Stomach (tissue), 8 donors: ENCODE measurements at regions not wholly inside any gene's neighbourhood (a gene's known extent, or its start where the extent isn't known, plus 50 kb on each side); places are given as distances from the start of the nearest gene placed in this dataset.

Experiments used
- DNase-seq, 2 donors: peaks; one replicate each; pipeline versions ENCODE4 v3.0.0 to v3.0.0-alpha.2; 2013 to 2019
- H3K27ac ChIP-seq, 5 donors: fragments of 200-600 bp in 4 of 5; sonication (generic) in 4 of 5; one replicate each; pipeline ENCODE4 v1.5.1; 2013 to 2019; ENCODE audit warnings: mild to moderate bottlenecking in 1 of 5, moderate library complexity in 1 of 5
- H3K27me3 ChIP-seq, 3 donors: fragments of 200-600 bp; sonication (generic); one replicate each; pipeline ENCODE4 v1.5.1; 2017 to 2019; ENCODE audit warnings: mixed run types in 1 of 3
- H3K36me3 ChIP-seq, 4 donors: fragments of 200-600 bp; sonication (generic); 1 replicate in 3 of 4; 2 replicates in 1 of 4; pipeline ENCODE4 v1.5.1; 2016 to 2019
- H3K4me1 ChIP-seq, 4 donors: fragments of 200-600 bp; sonication (generic); one replicate each; pipeline ENCODE4 v1.5.1; 2016 to 2019
- H3K4me3 ChIP-seq, 4 donors: fragments of 200-600 bp; sonication (generic) in 3 of 4; one replicate each; pipeline ENCODE4 v1.5.1; 2016 to 2019; ENCODE audit warnings: mild to moderate bottlenecking in 1 of 4
- H3K9me3 ChIP-seq, 4 donors: fragments of 200-600 bp; sonication (generic); one replicate each; pipeline ENCODE4 v1.5.1; 2016 to 2019
- CTCF ChIP-seq, 7 experiments: fragments of 450-650 bp in 4 of 7; fragments of 200-600 bp in 3 of 7; sonication (generic) in 3 of 7; IDR thresholded peaks; one replicate each; pipeline ENCODE4 v1.5.1; 2016 to 2019; ENCODE audit warnings: antibody characterized with exemption in 7 of 7, control low read depth in 2 of 7, mild to moderate bottlenecking in 1 of 7
- EP300 ChIP-seq: sonication (generic); formaldehyde crosslinking; IDR thresholded peaks from one replicate; pipeline ENCODE4 v1.6.1; 2017; ENCODE audit warnings: antibody characterized with exemption
- POLR2A ChIP-seq, 4 donors: fragments of 450-650 bp; IDR thresholded peaks; one replicate each; pipeline ENCODE4 v1.6.1; 2016; ENCODE audit warnings: antibody characterized with exemption in 4 of 4, control low read depth in 2 of 4, mild to moderate bottlenecking in 1 of 4, moderate library complexity in 1 of 4
- POLR2AphosphoS5 ChIP-seq, 3 donors: sonication (generic); formaldehyde crosslinking; IDR thresholded peaks; one replicate each; pipeline ENCODE4 v1.6.1; 2016; ENCODE audit warnings: antibody characterized with exemption in 3 of 3
- WGBS, 5 donors: extraction: QIAGEN DNeasy Blood & Tissue Kit in 3 of 5; methylation state at CpG; one replicate each; pipeline versions ENCODE4 v1.1.5 to v1.1.7; 2013 to 2018; 5-methylcytosine and 5-hydroxymethylcytosine counted together
- intact Hi-C: fragments of 100-400 bp; cut with DNase I; formaldehyde crosslinking; loops from one replicate; pipeline ENCODE4 v1.15.1; 2023; ENCODE audit warnings: low total_unique reads
- donor health status: healthy with polysubstance abuse.
- donor health status: Bipolar disorder and iron deficiency.
- donor health status: healthy.

GRCh38 chr7:131903315-131903714, 346.9 kb upstream of the PODXL start:
- H3K9me3 ChIP-seq: peaks cover 0 to 20% (median 9%) of the 10 kb centered on the region in 4 donors
- 86 to 94% (median 91%) methylated on average over 1 of the region's 1 CpG for WGBS, 5 donors
- TF ChIP-seq CTCF (IDR thresholded peaks at IDR 0.05) (no peak), POLR2AphosphoS5 (IDR thresholded peaks at IDR 0.05) (no peak), EP300 (no peak), POLR2A (IDR thresholded peaks at IDR 0.05) (no peak)

GRCh38 chr7:131900785-131901287, 344.4 kb upstream of the PODXL start:
- Histone ChIP-seq H3K27ac (no peak overlapping the region), H3K27me3 (no peaks in the 10 kb centered on the region), H3K4me3 (no peak overlapping the region), H3K4me1 (no peaks in the 10 kb centered on the region), H3K36me3 (no peaks in the 10 kb centered on the region), H3K9me3 (peaks cover 0 to 20% (median 9%) of the 10 kb centered on the region in 4 donors)
- TF ChIP-seq POLR2AphosphoS5 (IDR thresholded peaks at IDR 0.05) (no peak), EP300 (no peak), POLR2A (IDR thresholded peaks at IDR 0.05) (no peak), CTCF (IDR thresholded peaks at IDR 0.05) (no peak)
- 13 to 39% (median 27%) methylated on average over 1 of the region's 1 CpG for WGBS, 5 donors
- intact Hi-C loops: no loop called here
- DNase-seq: no peak

More at GRCh38 chr7:131903315-131903714, 346.9 kb upstream of the PODXL start:
- no peak overlapping the region for H3K4me3 ChIP-seq
- no peaks in the 10 kb centered on the region for H3K36me3 ChIP-seq
- H3K27me3 ChIP-seq: peaks cover 0 to 19% (median under 1%) of the 10 kb centered on the region in 3 donors
- no peak for DNase-seq
- no peak overlapping the region for H3K27ac ChIP-seq
- H3K4me1 ChIP-seq: no peaks in the 10 kb centered on the region
- intact Hi-C loops: no loop called here

GRCh38 chr7:131899271-131900030, 343.0 kb upstream of the PODXL start:
- intact Hi-C loops: no loop called here
- no peak for DNase-seq
- no peak for TF ChIP-seq POLR2A (IDR thresholded peaks at IDR 0.05)
- TF ChIP-seq CTCF (IDR thresholded peaks at IDR 0.05): no peak
- TF ChIP-seq EP300: no peak
- no peak for TF ChIP-seq POLR2AphosphoS5 (IDR thresholded peaks at IDR 0.05)
- Histone ChIP-seq H3K4me3 (no peak overlapping the region), H3K36me3 (no peaks in the 10 kb centered on the region), H3K4me1 (no peaks in the 10 kb centered on the region), H3K27ac (no peak overlapping the region), H3K27me3 (no peaks in the 10 kb centered on the region), H3K9me3 (peaks cover 0 to 20% (median 9%) of the 10 kb centered on the region in 4 donors)
- WGBS, 5 donors: 72 to 91% (median 86%) methylated on average over 4 of the region's 4 CpGs

GRCh38 chr7:131898418-131898817, 342.0 kb upstream of the PODXL start:
- 31 to 49% (median 40%) methylated on average over 3 of the region's 3 CpGs for WGBS, 5 donors
- Histone ChIP-seq H3K36me3 (no peaks in the 10 kb centered on the region), H3K27me3 (no peaks in the 10 kb centered on the region), H3K27ac (no peak overlapping the region), H3K9me3 (peaks cover 0 to 13% (median 5%) of the 10 kb centered on the region in 4 donors), H3K4me3 (no peak overlapping the region), H3K4me1 (no peaks in the 10 kb centered on the region)
- TF ChIP-seq EP300 (no peak), POLR2AphosphoS5 (IDR thresholded peaks at IDR 0.05) (no peak), CTCF (IDR thresholded peaks at IDR 0.05) (no peak), POLR2A (IDR thresholded peaks at IDR 0.05) (no peak)
- no peak for DNase-seq
- intact Hi-C loops: no loop called here
